ENCODE measurements at regions not wholly inside any gene's neighbourhood (a gene's known extent, or its start where the extent isn't known, plus 50 kb on each side); places are given as distances from the start of the nearest gene placed in this dataset.

GRCh38 chr5:125794922-125795321 is 628.3 kb upstream of the GRAMD2B start:
- no peaks in the 10 kb centered on the region for H3K36me3 Mint-ChIP-seq
- H3K4me1 Mint-ChIP-seq, result no peaks in the 10 kb centered on the region
- H3K9me3 Mint-ChIP-seq (ENCODE audit: low read depth), result peaks cover 24% of the 10 kb centered on the region
- H3K4me3 Mint-ChIP-seq, result no peak overlapping the region
- no peak overlapping the region for H3K27ac Mint-ChIP-seq
- CTCF ChIA-PET, result no interaction called here
- no peaks in the 10 kb centered on the region for H3K27me3 Mint-ChIP-seq
- ATAC-seq (no peak), DNase-seq (no peak)

GRCh38 chr5:125798307-125798706 is 624.9 kb upstream of the GRAMD2B start:
- H3K4me1 Mint-ChIP-seq, result no peaks in the 10 kb centered on the region
- CTCF ChIA-PET, result no interaction called here
- ATAC-seq (no peak), DNase-seq (no peak)
- H3K4me3 Mint-ChIP-seq, result no peak overlapping the region
- H3K27ac Mint-ChIP-seq, result no peak overlapping the region
- H3K27me3 Mint-ChIP-seq, result no peaks in the 10 kb centered on the region
- peaks cover 20% of the 10 kb centered on the region for H3K9me3 Mint-ChIP-seq (ENCODE audit: low read depth)
- no peaks in the 10 kb centered on the region for H3K36me3 Mint-ChIP-seq

DNA sequence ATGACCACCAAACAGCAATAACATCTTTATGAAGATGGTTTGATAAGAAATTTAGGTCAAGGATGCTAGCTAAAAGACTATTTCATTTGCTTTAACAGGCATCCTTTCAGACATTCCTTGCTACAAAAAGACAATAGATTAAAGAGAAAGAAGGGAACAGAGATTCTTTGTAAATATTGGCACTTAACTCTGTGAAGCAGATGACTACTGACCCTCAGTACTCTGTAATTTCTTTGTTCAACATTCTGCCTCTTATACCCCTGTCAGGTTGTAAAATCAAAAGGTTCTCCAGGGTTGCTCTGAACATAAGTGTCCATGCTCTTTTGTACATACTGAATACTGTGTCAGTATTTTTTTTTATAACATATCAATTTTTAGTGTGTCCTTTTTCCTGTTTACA is 610.6 kb upstream of the GRAMD2B start:
- no peak overlapping the region for H3K27ac Mint-ChIP-seq
- H3K27me3 Mint-ChIP-seq, result no peaks in the 10 kb centered on the region
- H3K9me3 Mint-ChIP-seq (ENCODE audit: low read depth), result peaks cover 2% of the 10 kb centered on the region
- CTCF ChIA-PET, result no interaction called here
- DNase-seq, result no peak
- no peak overlapping the region for H3K4me3 Mint-ChIP-seq
- no peaks in the 10 kb centered on the region for H3K4me1 Mint-ChIP-seq
- no peaks in the 10 kb centered on the region for H3K36me3 Mint-ChIP-seq
- no peak for ATAC-seq

DNA sequence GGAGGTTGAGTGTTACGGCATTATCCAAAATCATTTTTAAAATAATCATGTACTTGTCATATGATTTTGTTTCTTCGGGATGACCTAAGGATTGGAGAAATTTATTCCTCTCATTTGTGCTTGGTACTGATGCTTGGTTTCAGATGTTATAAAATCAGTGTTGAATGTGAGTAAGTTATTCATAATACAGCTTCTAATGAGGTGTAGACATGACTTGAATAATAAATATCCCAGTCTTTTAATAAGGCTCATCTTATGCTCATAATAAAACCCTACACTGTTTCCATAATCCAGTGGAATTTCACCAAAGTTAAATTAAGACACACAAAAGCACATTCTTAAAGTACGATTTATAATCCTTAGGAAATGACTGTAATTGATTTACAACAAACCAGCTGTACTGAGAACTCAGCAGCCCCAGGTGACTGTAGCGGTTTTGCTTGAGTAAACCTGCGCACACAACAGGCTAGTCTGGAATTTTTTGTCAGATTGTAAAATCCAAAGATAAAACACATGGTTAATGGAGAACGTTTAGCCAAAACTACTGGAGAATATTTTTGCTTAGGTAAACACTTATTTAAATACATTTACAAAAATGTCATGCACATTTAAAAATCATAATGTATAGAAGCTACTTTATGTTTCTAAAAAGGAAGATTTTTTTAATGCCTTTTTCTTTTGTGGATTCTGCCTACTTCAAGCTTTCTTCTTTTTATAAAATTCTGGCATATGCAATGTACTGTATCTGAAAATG is 609.8 kb upstream of the GRAMD2B start:
- DNase-seq, result no peak
- Mint-ChIP-seq H3K4me3 (no peak overlapping the region), H3K27me3 (no peaks in the 10 kb centered on the region), H3K27ac (no peak overlapping the region), H3K4me1 (no peaks in the 10 kb centered on the region), H3K9me3 (ENCODE audit: low read depth) (peaks cover 2% of the 10 kb centered on the region), H3K36me3 (no peaks in the 10 kb centered on the region)
- ATAC-seq, result no peak
- CTCF ChIA-PET, result no interaction called here

GRCh38 chr5:125814119-125814518 is 609.1 kb upstream of the GRAMD2B start:
- no peak for ATAC-seq
- no peak overlapping the region for H3K27ac Mint-ChIP-seq
- H3K36me3 Mint-ChIP-seq, result no peaks in the 10 kb centered on the region
- no peak overlapping the region for H3K4me3 Mint-ChIP-seq
- no peak for DNase-seq
- CTCF ChIA-PET, result no interaction called here
- no peaks in the 10 kb centered on the region for H3K27me3 Mint-ChIP-seq
- no peaks in the 10 kb centered on the region for H3K9me3 Mint-ChIP-seq (ENCODE audit: low read depth)
- no peaks in the 10 kb centered on the region for H3K4me1 Mint-ChIP-seq

DNA sequence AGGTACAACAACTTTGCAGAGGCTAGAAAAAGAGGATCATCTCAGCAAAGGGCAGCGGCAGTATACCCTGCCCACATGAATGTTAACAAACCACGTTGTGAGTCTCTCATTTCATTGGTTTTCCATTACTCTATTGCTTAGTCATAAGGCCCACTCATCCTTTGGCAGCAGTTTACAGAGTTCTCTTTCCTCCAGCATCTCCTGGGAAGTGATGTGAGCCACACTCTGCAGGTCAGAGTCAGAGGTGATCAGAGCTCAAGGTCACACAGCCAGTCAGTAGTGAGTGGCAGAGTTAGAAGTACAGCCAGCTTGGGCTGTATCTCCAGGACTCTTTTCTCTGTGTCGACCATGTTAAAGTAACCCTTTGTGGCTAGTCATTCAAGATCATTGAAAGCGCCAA is 599.6 kb upstream of the GRAMD2B start:
- ATAC-seq, result no peak
- CTCF ChIA-PET, result no interaction called here
- peaks cover 4% of the 10 kb centered on the region for H3K9me3 Mint-ChIP-seq (ENCODE audit: low read depth)
- no peaks in the 10 kb centered on the region for H3K36me3 Mint-ChIP-seq
- no peak for DNase-seq
- H3K27ac Mint-ChIP-seq, result no peak overlapping the region
- no peaks in the 10 kb centered on the region for H3K4me1 Mint-ChIP-seq
- H3K4me3 Mint-ChIP-seq, result no peak overlapping the region
- H3K27me3 Mint-ChIP-seq, result no peaks in the 10 kb centered on the region

GRCh38 chr5:125826214-125826613 is 597.0 kb upstream of the GRAMD2B start:
- Mint-ChIP-seq H3K9me3 (ENCODE audit: low read depth) (peaks cover 4% of the 10 kb centered on the region), H3K27me3 (no peaks in the 10 kb centered on the region), H3K4me3 (no peak overlapping the region), H3K36me3 (no peaks in the 10 kb centered on the region), H3K27ac (no peak overlapping the region), H3K4me1 (no peaks in the 10 kb centered on the region)
- CTCF ChIA-PET, result no interaction called here
- ATAC-seq (no peak), DNase-seq (no peak)

DNA sequence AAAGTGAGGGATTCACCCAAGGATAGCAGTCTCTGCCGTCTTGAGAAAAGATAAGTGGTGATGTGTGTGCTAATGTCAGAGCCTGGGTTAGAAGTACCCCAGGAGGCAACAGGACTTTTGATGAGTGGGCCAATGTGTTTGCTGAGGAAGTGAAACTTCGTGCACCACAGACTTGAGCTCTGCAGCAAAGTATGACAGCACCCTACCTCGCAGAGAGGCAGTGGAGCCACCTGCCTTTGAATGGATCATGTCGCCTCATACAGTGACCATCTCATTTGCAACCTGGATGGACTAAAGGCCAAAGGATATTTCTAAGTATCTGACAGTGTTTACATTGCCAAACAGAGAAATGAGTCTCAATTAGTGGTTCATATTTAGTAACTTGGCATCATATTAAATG is 593.9 kb upstream of the GRAMD2B start:
- H3K27ac Mint-ChIP-seq, result no peak overlapping the region
- H3K9me3 Mint-ChIP-seq (ENCODE audit: low read depth), result peaks cover under 1% of the 10 kb centered on the region
- ATAC-seq (no peak), DNase-seq (no peak)
- no peaks in the 10 kb centered on the region for H3K27me3 Mint-ChIP-seq
- H3K4me1 Mint-ChIP-seq, result no peaks in the 10 kb centered on the region
- no peak overlapping the region for H3K4me3 Mint-ChIP-seq
- no peaks in the 10 kb centered on the region for H3K36me3 Mint-ChIP-seq
- CTCF ChIA-PET, result no interaction called here

DNA sequence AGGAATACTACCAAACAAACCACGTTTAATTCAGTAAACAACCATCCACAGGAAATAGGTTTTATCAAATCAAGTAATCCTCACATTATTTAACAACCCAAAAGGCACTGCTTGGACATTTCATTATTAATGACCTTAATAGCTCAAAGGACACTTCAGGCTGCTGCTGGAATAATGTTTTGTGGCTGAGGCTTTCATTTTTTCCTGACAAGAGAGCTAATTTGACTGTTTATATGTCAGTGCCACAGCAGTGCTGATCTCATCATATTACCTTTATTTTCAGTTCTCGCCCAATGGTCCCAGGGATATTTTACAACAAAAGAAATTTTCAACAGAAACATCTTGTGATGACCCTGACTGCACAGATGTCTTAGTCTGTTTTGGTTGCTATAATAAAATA is 589.8 kb upstream of the GRAMD2B start:
- no peaks in the 10 kb centered on the region for H3K27me3 Mint-ChIP-seq
- DNase-seq (no peak), ATAC-seq (no peak)
- H3K4me1 Mint-ChIP-seq, result no peaks in the 10 kb centered on the region
- no peak overlapping the region for H3K27ac Mint-ChIP-seq
- CTCF ChIA-PET, result no interaction called here
- H3K4me3 Mint-ChIP-seq, result no peak overlapping the region
- H3K9me3 Mint-ChIP-seq (ENCODE audit: low read depth), result no peaks in the 10 kb centered on the region
- H3K36me3 Mint-ChIP-seq, result no peaks in the 10 kb centered on the region

- no peak overlapping the region for H3K27ac Mint-ChIP-seq
- no peak for ATAC-seq
- H3K9me3 Mint-ChIP-seq (ENCODE audit: low read depth), result no peaks in the 10 kb centered on the region
Observed at GRCh38 chr5:125834438-125835115, 588.6 kb upstream of the GRAMD2B start.

DNA sequence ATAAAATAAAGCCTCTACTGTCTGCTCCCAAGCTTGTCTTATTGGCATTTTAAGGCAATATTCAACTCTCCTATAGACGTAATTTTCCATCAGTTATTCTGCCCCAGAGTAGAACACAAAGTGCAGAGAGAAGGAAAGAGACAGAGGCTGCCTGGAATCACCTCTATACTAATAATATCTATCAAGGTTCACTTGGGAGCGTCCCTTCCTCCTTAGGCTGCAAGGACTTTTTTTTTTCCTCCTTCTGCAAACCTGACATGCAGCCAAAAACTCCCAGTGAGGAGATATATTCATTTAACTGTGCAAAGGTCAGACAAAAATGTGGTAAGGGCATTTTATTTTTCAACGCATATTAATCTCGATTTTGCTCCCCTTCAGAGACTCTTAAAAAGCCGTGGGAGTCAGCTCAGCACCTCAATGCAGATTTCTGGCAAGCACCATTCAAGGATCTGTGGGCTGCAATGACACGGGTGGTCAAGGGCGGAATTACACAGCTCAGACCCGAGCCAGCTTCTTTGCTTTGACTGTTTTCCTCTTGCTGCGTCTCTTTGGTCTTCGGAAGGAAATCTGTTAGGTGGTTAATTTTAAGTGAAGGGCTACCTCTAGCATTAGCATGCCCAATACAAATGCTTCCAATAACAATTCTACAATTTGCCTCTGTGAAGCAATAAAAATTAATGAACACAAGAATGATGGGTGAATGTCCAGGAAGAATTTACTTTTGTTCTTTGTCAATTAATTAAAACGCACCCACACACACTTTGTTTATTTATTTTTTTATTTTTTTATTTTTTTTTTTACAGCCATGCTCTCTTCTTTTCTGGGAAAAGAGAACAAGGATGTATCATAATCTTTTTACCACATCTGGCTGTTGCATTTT is 587.7 kb upstream of the GRAMD2B start:
- ATAC-seq (no peak), DNase-seq (no peak)
- no peak overlapping the region for H3K4me3 Mint-ChIP-seq
- CTCF ChIA-PET, result no interaction called here
- H3K36me3 Mint-ChIP-seq, result no peaks in the 10 kb centered on the region
- H3K27me3 Mint-ChIP-seq, result no peaks in the 10 kb centered on the region
- H3K27ac Mint-ChIP-seq, result no peak overlapping the region
- H3K9me3 Mint-ChIP-seq (ENCODE audit: low read depth), result no peaks in the 10 kb centered on the region
- no peaks in the 10 kb centered on the region for H3K4me1 Mint-ChIP-seq

More at GRCh38 chr5:125834438-125835115, 588.6 kb upstream of the GRAMD2B start:
- CTCF ChIA-PET, result no interaction called here
- Mint-ChIP-seq H3K4me3 (no peak overlapping the region), H3K27me3 (no peaks in the 10 kb centered on the region), H3K4me1 (no peaks in the 10 kb centered on the region), H3K36me3 (no peaks in the 10 kb centered on the region)
- DNase-seq, result no peak

GRCh38 chr5:125836256-125836655 is 587.0 kb upstream of the GRAMD2B start:
- CTCF ChIA-PET, result no interaction called here
- Mint-ChIP-seq H3K4me3 (no peak overlapping the region), H3K27ac (no peak overlapping the region), H3K36me3 (no peaks in the 10 kb centered on the region), H3K4me1 (no peaks in the 10 kb centered on the region), H3K27me3 (no peaks in the 10 kb centered on the region), H3K9me3 (ENCODE audit: low read depth) (no peaks in the 10 kb centered on the region)
- DNase-seq (no peak), ATAC-seq (no peak)

DNA sequence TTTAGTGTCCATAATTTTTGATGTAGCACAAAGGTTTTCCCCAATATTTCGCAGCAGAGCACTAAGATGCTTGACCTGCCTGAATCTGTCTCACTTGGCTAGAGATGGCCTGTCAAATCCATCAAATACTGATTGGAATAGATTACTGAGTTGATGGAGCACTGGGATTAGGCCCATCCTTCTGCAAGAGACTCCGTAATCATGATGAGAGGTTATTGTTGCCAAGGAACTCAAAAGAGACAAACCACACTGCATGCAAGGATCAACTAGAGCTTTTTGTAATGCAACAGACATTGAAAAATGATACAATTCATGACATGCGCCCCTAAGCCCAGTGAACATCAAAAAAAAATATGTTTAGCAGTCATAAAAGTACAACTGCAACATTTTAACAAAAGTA is 585.3 kb upstream of the GRAMD2B start:
- Mint-ChIP-seq H3K9me3 (ENCODE audit: low read depth) (peaks cover 4% of the 10 kb centered on the region), H3K36me3 (no peaks in the 10 kb centered on the region), H3K27ac (no peak overlapping the region), H3K27me3 (no peaks in the 10 kb centered on the region), H3K4me1 (no peaks in the 10 kb centered on the region), H3K4me3 (no peak overlapping the region)
- DNase-seq (no peak), ATAC-seq (no peak)
- CTCF ChIA-PET, result no interaction called here

DNA sequence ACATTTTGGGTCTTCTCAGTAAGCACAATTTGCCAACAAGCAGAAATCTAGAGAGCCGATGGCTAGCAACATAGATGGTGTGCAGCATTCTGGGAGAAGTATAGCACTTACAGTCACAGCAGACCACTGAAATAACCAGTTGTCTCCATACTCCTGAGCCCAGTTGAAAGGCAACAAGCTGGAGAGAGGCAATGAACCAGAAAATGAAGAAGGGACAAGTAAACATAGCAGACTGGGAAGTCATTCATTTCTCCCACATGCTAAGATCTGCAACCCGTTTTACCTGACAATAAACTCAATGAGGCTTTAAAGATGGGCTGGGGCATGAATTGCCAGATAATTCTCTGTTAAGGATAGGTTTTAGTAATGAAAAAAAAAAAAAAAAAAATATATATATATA is 575.6 kb upstream of the GRAMD2B start:
- no peaks in the 10 kb centered on the region for H3K27me3 Mint-ChIP-seq

More for the DNA sequence above, 575.6 kb upstream of the GRAMD2B start:
- Mint-ChIP-seq H3K9me3 (ENCODE audit: low read depth) (peaks cover 8% of the 10 kb centered on the region), H3K4me3 (no peak overlapping the region), H3K36me3 (no peaks in the 10 kb centered on the region), H3K27ac (no peak overlapping the region), H3K4me1 (no peaks in the 10 kb centered on the region)
- DNase-seq, result no peak
- CTCF ChIA-PET, result no interaction called here
- no peak for ATAC-seq

Measured in activated CD8-positive, alpha-beta memory T cell treated with anti-CD3 and anti-CD28 coated beads, Interleukin-2, amount 10 ng/mL, durations not matched to agents 7 days and 5 days (primary cell).